Activated naive CD4-positive, alpha-beta T cell treated with anti-CD3 and anti-CD28 coated beads, Interleukin-2, amount 10 ng/mL, durations not matched to agents 7 days and 5 days (primary cell): ENCODE measurements at regions not wholly inside any gene's neighbourhood (a gene's known extent, or its start where the extent isn't known, plus 50 kb on each side); places are given as distances from the start of the nearest gene placed in this dataset.

Experiments
- CTCF ChIA-PET: fragments of 350-600 bp; sonication (Branson Sonifier 250); formaldehyde crosslinking; loops from one replicate; lab custom pipeline; 2021; ENCODE audit warnings: antibody characterized with exemption; lab: Charles Lee
- DNase-seq: peaks from one replicate; pipeline ENCODE4 v3.0.0-alpha.2; 2020
- H3K27ac Mint-ChIP-seq: one replicate; pipeline ENCODE4 v1.8.0; 2021; ENCODE audit warnings: mild to moderate bottlenecking, moderate library complexity, mixed read lengths
- H3K27me3 Mint-ChIP-seq: one replicate; pipeline ENCODE4 v1.8.0; 2021; ENCODE audit warnings: mild to moderate bottlenecking, mixed read lengths
- H3K36me3 Mint-ChIP-seq: one replicate; pipeline ENCODE4 v1.8.0; 2021; ENCODE audit warnings: mixed read lengths
- H3K4me1 Mint-ChIP-seq: one replicate; pipeline ENCODE4 v1.8.0; 2021; ENCODE audit warnings: mixed read lengths
- H3K4me3 Mint-ChIP-seq: one replicate; pipeline ENCODE4 v1.8.0; 2021; ENCODE audit warnings: mild to moderate bottlenecking, moderate library complexity, mixed read lengths
- H3K9me3 Mint-ChIP-seq: one replicate; pipeline ENCODE4 v1.8.0; 2021; ENCODE audit warnings: mixed read lengths

DNA sequence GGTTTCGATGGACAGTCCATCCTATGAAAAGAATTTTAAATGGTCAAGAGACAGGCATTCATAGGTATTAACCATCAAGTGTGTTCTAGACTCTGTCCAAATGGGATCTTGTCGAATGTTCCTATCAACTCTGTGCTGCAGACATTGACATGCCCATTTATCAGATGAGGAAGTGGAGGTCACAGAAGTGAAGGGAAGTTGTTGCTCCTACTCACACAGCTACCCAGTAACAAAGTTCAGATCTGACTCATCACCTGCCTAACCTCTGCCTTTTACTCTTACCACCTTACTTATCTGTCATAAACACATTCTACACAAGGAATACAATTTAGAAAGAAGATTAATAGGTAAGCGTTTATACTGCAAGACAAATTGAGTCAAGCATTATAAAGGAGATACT lies 426.2 kb upstream of the BRINP1 start:
- no peak for DNase-seq
- H3K4me3 Mint-ChIP-seq, result no peak overlapping the region
- no peak overlapping the region for H3K27ac Mint-ChIP-seq
- no peaks in the 10 kb centered on the region for H3K9me3 Mint-ChIP-seq
- H3K27me3 Mint-ChIP-seq, result no peaks in the 10 kb centered on the region
- H3K36me3 Mint-ChIP-seq, result no peaks in the 10 kb centered on the region
- H3K4me1 Mint-ChIP-seq, result no peaks in the 10 kb centered on the region
- CTCF ChIA-PET, result no interaction called here

DNA sequence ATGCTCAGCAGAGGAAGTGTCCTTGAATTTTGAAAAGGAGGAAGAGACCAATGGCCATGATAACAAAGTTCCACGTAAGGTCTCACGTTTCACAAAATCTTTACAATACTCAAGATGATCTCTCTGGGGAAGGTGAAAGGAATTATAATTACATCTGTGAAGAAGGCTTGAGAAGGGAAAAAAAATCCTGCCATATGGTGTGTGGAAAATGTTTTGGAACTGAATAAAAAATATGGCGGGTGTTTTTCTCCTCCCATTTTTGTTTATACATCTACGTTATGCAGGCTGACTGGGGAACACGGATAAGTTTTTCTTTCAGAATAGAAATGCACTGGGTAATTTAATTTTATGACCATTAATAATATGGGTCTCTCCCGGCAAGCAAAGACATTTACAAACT lies 425.6 kb upstream of the BRINP1 start:
- H3K27me3 Mint-ChIP-seq, result no peaks in the 10 kb centered on the region
- H3K27ac Mint-ChIP-seq, result no peak overlapping the region
- H3K4me3 Mint-ChIP-seq, result no peak overlapping the region
- no peaks in the 10 kb centered on the region for H3K9me3 Mint-ChIP-seq
- CTCF ChIA-PET, result no interaction called here
- H3K4me1 Mint-ChIP-seq, result no peaks in the 10 kb centered on the region
- no peak for DNase-seq
- no peaks in the 10 kb centered on the region for H3K36me3 Mint-ChIP-seq

DNA sequence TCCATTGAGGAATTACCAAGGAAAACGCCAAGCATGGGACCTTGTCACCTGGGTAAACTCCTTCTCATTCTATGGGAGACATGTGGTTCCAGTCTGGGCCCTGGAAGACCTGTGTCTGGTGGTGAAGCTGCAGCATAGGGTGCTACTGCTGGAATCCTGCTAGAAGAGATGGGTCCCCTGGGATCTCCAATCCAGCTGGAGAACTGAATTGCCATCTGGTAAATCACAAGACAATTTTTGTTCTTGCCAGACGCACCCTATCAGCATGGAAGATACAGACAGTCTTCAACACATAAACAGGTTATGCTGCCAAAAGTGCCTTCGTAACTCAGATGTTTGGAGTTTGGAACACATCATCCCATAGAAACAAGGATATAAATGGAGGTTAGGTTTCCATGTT lies 424.0 kb upstream of the BRINP1 start:
- no peak for DNase-seq
- Mint-ChIP-seq H3K36me3 (no peaks in the 10 kb centered on the region), H3K4me1 (no peaks in the 10 kb centered on the region), H3K27ac (no peak overlapping the region), H3K9me3 (no peaks in the 10 kb centered on the region), H3K27me3 (no peaks in the 10 kb centered on the region), H3K4me3 (no peak overlapping the region)
- CTCF ChIA-PET, result no interaction called here

DNA sequence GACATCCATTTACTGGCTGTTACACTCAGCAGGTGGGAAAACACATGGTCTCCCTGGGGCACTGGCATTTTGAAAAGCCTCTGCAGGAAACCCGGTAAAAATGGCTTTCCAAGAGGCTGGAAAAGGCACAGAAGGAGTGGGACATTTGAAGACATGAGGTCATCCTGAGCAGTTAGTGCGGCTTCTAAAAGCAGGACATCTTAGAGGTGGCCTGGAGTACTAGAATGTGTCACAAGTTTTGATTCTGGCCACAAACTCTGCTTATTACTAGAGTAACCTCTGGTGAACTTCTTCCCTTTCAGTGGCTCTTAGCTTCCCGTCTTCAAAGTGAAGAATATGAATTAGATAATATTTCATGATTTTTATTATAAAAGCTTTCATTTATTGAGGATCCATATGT lies 423.0 kb upstream of the BRINP1 start:
- Mint-ChIP-seq H3K4me3 (no peak overlapping the region), H3K4me1 (no peaks in the 10 kb centered on the region), H3K9me3 (no peaks in the 10 kb centered on the region), H3K36me3 (no peaks in the 10 kb centered on the region), H3K27ac (no peak overlapping the region), H3K27me3 (no peaks in the 10 kb centered on the region)
- no peak for DNase-seq
- CTCF ChIA-PET, result no interaction called here

DNA sequence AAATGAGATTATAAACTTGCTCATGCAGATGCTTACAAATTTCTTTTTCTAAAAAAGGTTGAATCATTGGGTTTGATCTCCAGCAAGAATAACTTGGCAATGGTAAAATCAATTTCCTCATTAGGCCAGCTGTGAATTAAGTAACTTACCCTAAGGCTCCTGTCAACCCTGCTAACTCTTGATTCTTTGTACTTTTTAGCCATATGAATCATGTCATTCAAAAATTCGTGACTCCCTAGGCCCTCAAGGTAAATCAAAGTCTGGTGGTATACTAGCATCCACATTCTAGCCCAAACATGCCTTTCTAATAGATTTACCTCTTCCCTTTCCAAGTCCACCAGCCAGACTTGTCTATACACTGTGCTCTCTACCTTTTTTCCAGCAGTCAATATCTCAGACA lies 420.8 kb upstream of the BRINP1 start:
- CTCF ChIA-PET, result no interaction called here
- Mint-ChIP-seq H3K4me1 (no peaks in the 10 kb centered on the region), H3K36me3 (no peaks in the 10 kb centered on the region), H3K27me3 (no peaks in the 10 kb centered on the region), H3K9me3 (no peaks in the 10 kb centered on the region), H3K4me3 (no peak overlapping the region), H3K27ac (no peak overlapping the region)
- no peak for DNase-seq

DNA sequence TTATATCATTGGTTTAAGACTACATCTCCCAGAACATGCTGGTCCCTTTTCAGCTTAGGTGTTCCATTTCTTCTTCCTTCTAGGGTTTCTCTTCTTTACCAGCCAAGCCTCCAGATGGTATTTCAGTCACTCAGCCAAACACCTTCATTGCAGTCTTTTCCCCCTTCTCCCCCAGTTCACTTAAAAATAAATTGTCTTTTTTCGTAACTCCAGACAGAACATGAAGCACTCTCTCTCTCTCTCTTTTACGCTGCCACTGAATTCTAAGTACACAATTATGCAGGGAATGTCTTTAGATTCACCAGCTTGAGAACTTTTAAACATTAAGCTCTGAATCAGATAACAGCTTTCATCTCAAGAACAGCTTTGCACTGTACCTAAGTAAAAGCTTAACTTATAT lies 419.7 kb upstream of the BRINP1 start:
- no peaks in the 10 kb centered on the region for H3K27me3 Mint-ChIP-seq
- CTCF ChIA-PET, result no interaction called here
- H3K4me3 Mint-ChIP-seq, result no peak overlapping the region
- no peak for DNase-seq
- H3K36me3 Mint-ChIP-seq, result no peaks in the 10 kb centered on the region
- H3K9me3 Mint-ChIP-seq, result no peaks in the 10 kb centered on the region
- no peaks in the 10 kb centered on the region for H3K4me1 Mint-ChIP-seq
- H3K27ac Mint-ChIP-seq, result no peak overlapping the region

DNA sequence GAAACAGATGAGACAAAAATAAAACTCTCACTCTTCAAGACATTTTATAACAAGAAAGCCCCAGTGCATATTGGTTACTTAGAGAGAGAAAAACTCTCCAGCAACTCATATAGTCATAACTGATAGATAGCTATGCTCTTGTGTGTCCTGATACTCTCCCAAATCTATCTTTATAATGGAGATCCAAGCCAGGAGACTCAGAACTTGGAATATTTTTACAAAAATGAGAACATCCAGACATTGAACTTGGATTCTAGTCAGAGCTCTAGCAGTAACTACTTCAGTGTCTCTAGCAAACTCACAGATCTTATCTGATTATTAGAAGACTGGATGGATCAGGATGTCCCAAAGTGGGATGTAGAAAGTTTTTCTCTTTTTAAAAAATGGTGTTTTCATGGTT lies 412.7 kb upstream of the BRINP1 start:
- no peak for DNase-seq
- Mint-ChIP-seq H3K4me1 (no peaks in the 10 kb centered on the region), H3K36me3 (no peaks in the 10 kb centered on the region), H3K4me3 (no peak overlapping the region), H3K27ac (no peak overlapping the region), H3K27me3 (no peaks in the 10 kb centered on the region), H3K9me3 (no peaks in the 10 kb centered on the region)
- CTCF ChIA-PET, result no interaction called here

DNA sequence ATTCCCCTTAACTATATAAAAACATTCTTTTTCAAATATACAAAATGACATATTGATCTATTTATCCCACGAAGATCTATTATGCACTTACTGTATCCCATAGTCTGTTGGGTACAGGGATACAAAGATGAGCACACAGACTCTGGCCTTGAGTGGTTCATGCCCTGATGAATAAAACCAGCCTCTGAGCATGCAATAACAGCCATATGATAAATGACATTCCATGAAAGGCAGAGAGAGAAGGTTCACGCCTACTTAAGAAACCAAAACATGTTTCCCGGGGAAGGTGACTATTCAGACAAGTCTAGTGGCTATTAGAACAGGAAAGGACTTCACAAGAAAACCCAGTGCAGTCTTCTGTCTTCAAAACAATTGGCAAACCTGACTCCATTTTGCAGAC lies 406.2 kb upstream of the BRINP1 start:
- Mint-ChIP-seq H3K4me3 (no peak overlapping the region), H3K27ac (no peak overlapping the region), H3K9me3 (no peaks in the 10 kb centered on the region), H3K4me1 (no peaks in the 10 kb centered on the region), H3K27me3 (no peaks in the 10 kb centered on the region), H3K36me3 (no peaks in the 10 kb centered on the region)
- CTCF ChIA-PET, result no interaction called here
- DNase-seq, result no peak

DNA sequence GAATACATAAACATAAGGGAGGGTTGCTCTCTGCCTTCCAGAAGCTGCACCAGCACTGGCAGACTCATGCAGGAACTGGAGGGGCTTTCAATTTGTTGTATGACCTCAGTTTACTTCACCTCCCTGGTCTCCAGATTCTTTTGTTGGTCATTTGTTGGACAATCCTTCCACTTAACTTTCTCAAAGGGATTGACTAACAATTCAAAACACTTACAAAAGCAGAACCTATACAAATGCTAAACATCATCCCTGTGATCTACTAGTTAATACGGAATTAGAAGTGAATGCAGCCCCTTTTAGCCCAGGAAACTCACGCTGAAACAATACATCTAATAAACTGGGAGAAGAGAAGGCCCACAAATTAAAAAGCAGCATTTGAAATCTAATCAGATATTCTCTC lies 404.6 kb upstream of the BRINP1 start:
- Mint-ChIP-seq H3K9me3 (no peaks in the 10 kb centered on the region), H3K27ac (no peak overlapping the region), H3K4me1 (no peaks in the 10 kb centered on the region), H3K27me3 (no peaks in the 10 kb centered on the region), H3K36me3 (no peaks in the 10 kb centered on the region), H3K4me3 (no peak overlapping the region)
- DNase-seq, result no peak
- CTCF ChIA-PET, result no interaction called here

DNA sequence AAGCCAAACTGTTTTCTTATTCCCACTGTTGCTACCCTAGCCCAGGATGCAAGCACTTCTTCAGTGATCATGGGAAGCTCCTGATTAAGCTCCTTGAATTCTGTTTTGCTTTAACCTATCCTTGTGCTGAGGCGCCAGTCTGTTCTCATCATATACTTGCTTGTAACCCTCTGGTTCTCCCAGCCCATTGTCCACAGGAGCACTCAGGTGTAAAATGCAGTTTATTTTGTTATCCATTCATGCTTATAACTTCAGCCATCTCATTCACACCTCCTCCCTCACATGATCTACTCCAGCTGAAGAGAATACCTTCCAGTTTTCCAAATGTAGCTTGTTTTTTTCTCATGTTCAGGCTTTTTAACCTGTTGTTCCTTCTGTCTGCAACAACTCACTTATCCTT lies 402.1 kb upstream of the BRINP1 start:
- Mint-ChIP-seq H3K27ac (no peak overlapping the region), H3K4me1 (no peaks in the 10 kb centered on the region), H3K9me3 (no peaks in the 10 kb centered on the region), H3K36me3 (no peaks in the 10 kb centered on the region), H3K27me3 (no peaks in the 10 kb centered on the region), H3K4me3 (no peak overlapping the region)
- CTCF ChIA-PET, result no interaction called here
- no peak for DNase-seq

DNA sequence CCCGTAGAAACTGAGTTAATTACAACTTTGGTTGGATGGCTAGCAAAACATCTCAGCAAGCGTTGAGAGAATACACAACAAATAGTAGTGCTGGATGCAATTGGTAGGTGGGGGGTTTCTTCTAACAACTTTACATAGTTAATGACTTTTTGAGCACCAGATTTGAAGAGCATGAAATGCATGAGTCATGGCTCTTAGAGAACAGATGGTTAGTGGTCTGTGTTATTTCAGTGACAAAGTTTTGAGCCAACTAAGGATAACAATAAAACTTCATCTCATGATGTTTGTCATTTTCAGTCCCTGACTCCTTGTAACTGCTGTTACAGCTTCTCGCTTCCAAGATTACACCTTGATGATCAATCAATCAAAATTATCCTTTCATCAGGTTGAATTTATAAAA lies 399.0 kb upstream of the BRINP1 start:
- Mint-ChIP-seq H3K4me3 (no peak overlapping the region), H3K27ac (no peak overlapping the region)
- CTCF ChIA-PET, result no interaction called here

DNA sequence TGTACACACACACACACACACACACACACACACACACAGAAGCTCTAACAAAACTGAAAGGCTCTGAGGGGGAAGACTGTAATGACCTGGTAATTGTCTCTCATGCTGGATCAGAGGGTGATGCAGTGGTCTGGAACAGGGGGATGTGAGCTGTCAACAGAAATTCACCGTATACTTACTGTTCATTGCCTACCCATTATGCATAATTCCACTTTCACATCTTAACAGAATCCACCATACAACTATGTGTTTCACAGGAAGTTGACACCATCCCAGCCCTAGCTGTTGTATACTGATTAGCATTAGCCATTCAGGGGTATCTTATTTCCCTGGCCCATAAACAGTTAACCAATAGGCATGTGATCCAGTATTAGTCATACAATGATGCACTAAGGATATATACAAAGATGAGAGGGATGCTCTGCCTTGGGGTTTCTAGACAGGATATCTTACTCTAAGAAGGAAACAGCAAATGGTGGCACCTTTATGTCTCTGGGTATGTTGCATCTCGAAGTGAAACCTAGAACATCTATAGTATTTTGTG lies 396.5 kb upstream of the BRINP1 start:
- H3K4me1 Mint-ChIP-seq, result no peaks in the 10 kb centered on the region
- no peak for DNase-seq
- peaks cover 2% of the 10 kb centered on the region for H3K9me3 Mint-ChIP-seq
- H3K36me3 Mint-ChIP-seq, result no peaks in the 10 kb centered on the region
- H3K4me3 Mint-ChIP-seq, result no peak overlapping the region
- H3K27ac Mint-ChIP-seq, result no peak overlapping the region
- H3K27me3 Mint-ChIP-seq, result no peaks in the 10 kb centered on the region
- CTCF ChIA-PET, result no interaction called here

More for the DNA sequence above, 399.0 kb upstream of the BRINP1 start:
- no peak for DNase-seq
- no peaks in the 10 kb centered on the region for H3K9me3 Mint-ChIP-seq
- no peaks in the 10 kb centered on the region for H3K36me3 Mint-ChIP-seq
- H3K4me1 Mint-ChIP-seq, result no peaks in the 10 kb centered on the region
- H3K27me3 Mint-ChIP-seq, result no peaks in the 10 kb centered on the region

DNA sequence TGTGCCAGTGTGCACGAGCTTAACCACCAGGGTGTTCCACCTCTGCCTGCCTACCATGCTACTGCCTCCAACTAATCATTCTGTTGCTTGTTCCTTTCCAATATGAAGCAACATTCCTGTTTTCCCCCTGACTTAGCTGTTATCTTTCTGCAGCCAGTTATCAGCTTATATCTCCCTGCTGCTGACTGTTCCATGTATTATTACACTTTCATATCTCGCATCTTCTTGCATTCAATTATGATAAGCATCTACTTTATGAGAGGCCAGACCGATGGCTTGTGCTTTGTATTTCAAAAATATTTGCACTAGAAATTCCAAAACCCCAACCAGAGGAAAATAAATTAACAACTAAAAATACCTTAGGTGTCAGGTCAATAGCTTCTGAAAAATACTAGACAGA lies 394.0 kb upstream of the BRINP1 start:
- H3K27ac Mint-ChIP-seq, result no peak overlapping the region
- H3K36me3 Mint-ChIP-seq, result no peaks in the 10 kb centered on the region
- H3K4me3 Mint-ChIP-seq, result no peak overlapping the region
- no peaks in the 10 kb centered on the region for H3K27me3 Mint-ChIP-seq
- no peak for DNase-seq
- CTCF ChIA-PET, result no interaction called here
- H3K4me1 Mint-ChIP-seq, result no peaks in the 10 kb centered on the region
- H3K9me3 Mint-ChIP-seq, result peaks cover 2% of the 10 kb centered on the region

DNA sequence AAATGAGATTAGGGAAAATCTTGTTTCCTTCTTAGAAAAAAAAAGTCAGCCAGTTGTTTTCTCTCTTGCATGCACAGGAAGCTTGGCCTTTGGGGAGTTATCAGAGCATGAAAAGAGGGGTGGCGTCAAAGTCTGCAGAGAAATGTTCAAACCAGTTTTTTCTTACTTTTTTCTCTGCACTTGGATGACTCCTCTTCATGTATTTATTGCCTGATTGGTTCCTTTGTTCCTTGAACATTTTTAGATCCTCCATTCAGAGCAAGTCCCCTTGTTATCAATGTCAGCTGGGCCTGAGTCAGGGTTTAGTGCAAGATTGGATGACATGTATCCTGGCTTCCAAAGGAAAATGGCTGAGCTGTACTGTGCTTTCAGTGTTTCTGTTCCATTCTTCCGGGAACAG lies 392.6 kb upstream of the BRINP1 start:
- Mint-ChIP-seq H3K27ac (no peak overlapping the region), H3K36me3 (no peaks in the 10 kb centered on the region), H3K4me3 (no peak overlapping the region), H3K9me3 (peaks cover 2% of the 10 kb centered on the region), H3K27me3 (no peaks in the 10 kb centered on the region), H3K4me1 (no peaks in the 10 kb centered on the region)
- CTCF ChIA-PET, result interaction anchor here (0.7 kb wide), 1 partner anchor 223 kb away, joined by 3 read pairs; no protein-coding TSS in a partner anchor
- no peak for DNase-seq

DNA sequence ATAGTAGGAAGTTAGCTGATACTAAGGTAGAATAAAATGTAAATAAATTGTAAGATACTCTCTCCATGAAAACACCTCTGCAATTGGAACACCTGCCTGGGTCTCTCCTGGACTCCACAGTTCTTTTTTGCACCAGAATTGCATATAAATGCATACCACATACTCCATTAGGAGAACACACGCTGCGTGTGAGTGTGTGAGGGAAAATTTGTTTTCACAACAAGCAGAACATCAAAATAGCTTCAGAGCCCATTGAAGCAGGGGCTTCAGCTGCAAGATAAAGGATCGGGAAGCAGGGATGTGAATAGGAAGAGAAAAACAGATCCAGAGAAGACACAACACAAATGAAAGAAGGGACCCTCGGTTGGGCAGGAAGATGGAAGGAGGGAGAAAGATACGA lies 389.8 kb upstream of the BRINP1 start:
- CTCF ChIA-PET, result no interaction called here
- no peaks in the 10 kb centered on the region for H3K36me3 Mint-ChIP-seq
- no peak for DNase-seq

DNA sequence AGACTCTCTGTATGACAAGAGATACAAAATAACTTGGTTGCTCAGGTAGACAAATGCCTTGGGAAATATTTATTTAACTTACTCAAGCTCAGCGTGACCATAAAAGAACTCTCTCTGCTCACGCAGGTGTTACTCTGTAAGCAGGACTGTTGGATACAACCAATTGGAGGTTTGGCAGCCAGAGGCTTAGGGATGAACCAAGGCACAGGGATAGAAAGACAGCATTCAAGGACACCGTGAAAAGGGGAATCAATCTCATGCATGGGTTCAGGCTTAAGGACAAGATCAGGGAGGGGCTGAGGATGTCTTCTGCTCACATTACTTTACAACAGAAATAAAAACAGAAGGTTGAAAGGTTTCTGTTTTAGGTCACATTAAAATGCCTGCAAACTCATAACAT lies 389.0 kb upstream of the BRINP1 start:
- Mint-ChIP-seq H3K27ac (no peak overlapping the region), H3K36me3 (no peaks in the 10 kb centered on the region), H3K9me3 (peaks cover 2% of the 10 kb centered on the region), H3K4me1 (no peaks in the 10 kb centered on the region), H3K4me3 (no peak overlapping the region), H3K27me3 (no peaks in the 10 kb centered on the region)
- CTCF ChIA-PET, result no interaction called here
- no peak for DNase-seq

More for the DNA sequence above, 389.8 kb upstream of the BRINP1 start:
- Mint-ChIP-seq H3K27me3 (no peaks in the 10 kb centered on the region), H3K9me3 (peaks cover 2% of the 10 kb centered on the region), H3K4me3 (no peak overlapping the region), H3K27ac (no peak overlapping the region), H3K4me1 (no peaks in the 10 kb centered on the region)
